HCT116 (cell line): ENCODE measurements at regions not wholly inside any gene's neighbourhood (a gene's known extent, or its start where the extent isn't known, plus 50 kb on each side); places are given as distances from the start of the nearest gene placed in this dataset.

Experiments used
- ATAC-seq: fragments of 200-7000 bp; cut with Tn5 transposase; 2 replicates; pipeline ENCODE4 v1.9.1; 2020; ENCODE audit warnings: mild to moderate bottlenecking, moderate library complexity
- BruUV-seq: library from RNA; stranded (reverse); fragments of 400-500 nt; replicated peaks from 2 replicates; lab custom pipeline; 2021; lab: Mats Ljungman, UMichigan
- CTCF ChIA-PET: fragments of 300-600 bp; sonication (Branson Sonifier 250); formaldehyde crosslinking; loops from one replicate; lab custom pipeline; 2021; ENCODE audit warnings: antibody characterized with exemption; lab: Charles Lee
- POLR2A ChIA-PET: fragments of 300-600, 350-600 bp; sonication (Branson Sonifier 250); formaldehyde crosslinking; loops from one replicate; lab custom pipeline; 2021; ENCODE audit warnings: antibody characterized with exemption; lab: Charles Lee
- RAD21 ChIA-PET, 2 experiments: fragments of 300-600 bp; sonication (Branson Sonifier 250); formaldehyde crosslinking; loops; one replicate each; lab custom pipeline; 2023; ENCODE audit warnings: low total read pairs in 2 of 2; ENCODE audit not compliant: uncharacterized antibody in 2 of 2, unreplicated experiment in 2 of 2, low non-redundant PET in 1 of 2; lab: Charles Lee
- DNase-seq: peaks from one replicate; pipeline ENCODE4 v3.0.0-alpha.2; 2010; ENCODE audit warnings: low read depth, low spot score
- H2AFZ ChIP-seq: fragments of 200-600 bp; shearing (Covaris generic), sonication (generic); 2 replicates; pipeline ENCODE4 v1.6.1; 2017; ENCODE audit warnings: low read depth, mixed run types, mixed read lengths, antibody characterized with exemption, low read length; ENCODE audit not compliant: poor library complexity, severe bottlenecking
- H3K27ac ChIP-seq: 2 replicates; pipeline ENCODE4 v1.5.1; 2012; ENCODE audit warnings: low read depth, low read length
- H3K27me3 ChIP-seq: fragments of 200-600 bp; sonication (generic); 2 replicates; pipeline ENCODE4 v1.6.1; 2016; ENCODE audit warnings: mixed run types, low read length, mixed read lengths; ENCODE audit not compliant: insufficient read depth
- H3K36me3 ChIP-seq, 2 experiments: fragments of 200-500 bp in 1 of 2; fragments of 200-600 bp in 1 of 2; sonication (Bioruptor generic) in 1 of 2; sonication (generic) in 1 of 2; 2 replicates each; pipeline versions ENCODE4 v1.5.1 to v1.6.1; 2014 to 2016; ENCODE audit warnings: low read length in 2 of 2, inconsistent platforms in 1 of 2, mixed read lengths in 1 of 2, mixed run types in 1 of 2; ENCODE audit not compliant: insufficient read depth in 2 of 2, control insufficient read depth in 1 of 2
- H3K4me1 ChIP-seq, 2 experiments: fragments of 200-600 bp in 1 of 2; sonication (generic) in 1 of 2; 2 replicates each; pipeline versions ENCODE4 v1.5.1 to v1.6.1; 2012 to 2017; ENCODE audit warnings: low read length in 2 of 2, inconsistent platforms in 1 of 2, mild to moderate bottlenecking in 1 of 2, mixed read lengths in 1 of 2, mixed run types in 1 of 2, moderate library complexity in 1 of 2; ENCODE audit not compliant: insufficient read depth in 2 of 2, control insufficient read depth in 1 of 2
- H3K4me2 ChIP-seq: fragments of 200-600 bp; sonication (generic); 2 replicates; pipeline ENCODE4 v1.6.1; 2017; ENCODE audit warnings: mixed run types, low read length, mixed read lengths
- H3K4me3 ChIP-seq, 2 experiments: fragments of 200-600 bp in 1 of 2; sonication (generic) in 1 of 2; replicated peaks in 1 of 2; 2 replicates each; pipeline ENCODE4 v1.5.1; 2011 to 2016; ENCODE audit warnings: low read length in 2 of 2, control low read depth in 1 of 2, low read depth in 1 of 2, mild to moderate bottlenecking in 1 of 2, mixed read lengths in 1 of 2, mixed run types in 1 of 2
- H3K79me2 ChIP-seq: fragments of 200-600 bp; sonication (generic); 2 replicates; pipeline ENCODE4 v1.6.1; 2017; ENCODE audit warnings: mild to moderate bottlenecking, mixed run types, low read length, moderate library complexity, mixed read lengths; ENCODE audit not compliant: insufficient read depth
- H3K9ac ChIP-seq: fragments of 200-600 bp; sonication (generic); 2 replicates; pipeline ENCODE4 v1.6.1; 2016; ENCODE audit warnings: low read length, mixed read lengths
- H3K9me2 ChIP-seq: fragments of 200-600 bp; sonication (generic), shearing (Covaris generic); 2 replicates; pipeline ENCODE4 v1.6.1; 2017; ENCODE audit warnings: mixed run types, mild to moderate bottlenecking, moderate library complexity; ENCODE audit not compliant: insufficient read depth
- H3K9me3 ChIP-seq, 2 experiments: fragments of 200-500 bp in 1 of 2; fragments of 200-600 bp in 1 of 2; sonication (Bioruptor generic) in 1 of 2; sonication (generic) in 1 of 2; 2 replicates each; pipeline ENCODE4 v1.6.1; 2014 to 2017; ENCODE audit warnings: low read length in 2 of 2, mixed read lengths in 2 of 2, inconsistent platforms in 1 of 2, low read depth in 1 of 2, mild to moderate bottlenecking in 1 of 2, mixed run types in 1 of 2, moderate library complexity in 1 of 2; ENCODE audit not compliant: control insufficient read depth in 1 of 2, insufficient read depth in 1 of 2
- H4K20me1 ChIP-seq: fragments of 200-600 bp; sonication (generic), shearing (Covaris generic); 2 replicates; pipeline ENCODE4 v1.6.1; 2017; ENCODE audit warnings: mixed run types, mild to moderate bottlenecking, moderate library complexity; ENCODE audit not compliant: insufficient read depth
- CBX3 ChIP-seq: IDR thresholded peaks from 2 replicates; pipeline ENCODE4 v1.6.1; 2012; ENCODE audit warnings: low read depth
- CEBPB ChIP-seq: IDR thresholded peaks from 2 replicates; pipeline ENCODE4 v1.6.1; 2012; ENCODE audit warnings: low read depth
- EGR1 ChIP-seq: IDR thresholded peaks from 2 replicates; pipeline ENCODE4 v1.6.1; 2012; ENCODE audit warnings: low read depth
- EZH2 ChIP-seq: fragments of 200-600 bp; sonication (generic); IDR thresholded peaks from 2 replicates; pipeline ENCODE4 v1.6.1; 2017; ENCODE audit warnings: antibody characterized with exemption, mixed run types
- EZH2phosphoT487 ChIP-seq: fragments of 200-600 bp; IDR thresholded peaks from 2 replicates; pipeline ENCODE4 v1.6.1; 2018; ENCODE audit warnings: antibody characterized with exemption, borderline replicate concordance
- POLR2AphosphoS5 ChIP-seq: IDR thresholded peaks from 2 replicates; pipeline ENCODE4 v1.6.1; 2011; ENCODE audit warnings: mild to moderate bottlenecking, low read depth, low read length, moderate library complexity
- RAD21 ChIP-seq: IDR thresholded peaks from 2 replicates; pipeline ENCODE4 v1.6.1; 2012; ENCODE audit warnings: low read depth, mild to moderate bottlenecking
- SIN3A ChIP-seq: IDR thresholded peaks from 2 replicates; pipeline ENCODE4 v1.6.1; 2012; ENCODE audit warnings: low read depth
- SP1 ChIP-seq: IDR thresholded peaks from 2 replicates; pipeline ENCODE4 v1.6.1; 2012; ENCODE audit warnings: low read depth
- SRF ChIP-seq: IDR thresholded peaks from 2 replicates; pipeline ENCODE4 v1.6.1; 2012; ENCODE audit warnings: low read depth
- TCF7L2 ChIP-seq: IDR thresholded peaks from 2 replicates; pipeline ENCODE4 v1.7.0; 2011; ENCODE audit warnings: borderline replicate concordance, inconsistent platforms; ENCODE audit not compliant: insufficient read depth, insufficient read length; ENCODE audit errors: extremely low read depth
- YY1 ChIP-seq: IDR thresholded peaks from 2 replicates; pipeline ENCODE4 v1.6.1; 2011; ENCODE audit warnings: low read length, low read depth, moderate library complexity, mild to moderate bottlenecking; ENCODE audit not compliant: insufficient replicate concordance; ENCODE audit errors: extremely low read depth
- ZBTB33 ChIP-seq: IDR thresholded peaks from 2 replicates; pipeline ENCODE4 v1.6.1; 2011; ENCODE audit warnings: mild to moderate bottlenecking, low read length, moderate library complexity; ENCODE audit not compliant: insufficient replicate concordance; ENCODE audit errors: extremely low read depth
- ZFX ChIP-seq: fragments of 450-650 bp; IDR thresholded peaks from 2 replicates; pipeline ENCODE4 v1.6.1; 2017
- ZNF274 ChIP-seq: fragments of 200-500 bp; sonication (Bioruptor generic); IDR thresholded peaks from 2 replicates; pipeline ENCODE4 v1.6.1; 2014; ENCODE audit warnings: mild to moderate bottlenecking, low read depth, low read length, inconsistent platforms
- intact Hi-C: fragments of 100-400 bp; cut with micrococcal nuclease; formaldehyde crosslinking; loops from 2 replicates; pipeline ENCODE4 v1.10.0; 2022
- TF ChIP-seq, protein P1 (sequence below): IDR thresholded peaks from 2 replicates; pipeline ENCODE4 v1.6.1; 2012
- TF ChIP-seq, protein P2 (sequence below), 3 experiments: fragments of 200-600 bp in 1 of 3; sonication (generic) in 1 of 3; IDR thresholded peaks in 2 of 3; conservative IDR thresholded peaks in 1 of 3; 2 replicates each; pipeline ENCODE4 v1.5.1; 2012 to 2017; ENCODE audit warnings: low read depth in 2 of 3, low read length in 2 of 3, antibody characterized with exemption in 1 of 3, borderline replicate concordance in 1 of 3, control low read depth in 1 of 3, mild to moderate bottlenecking in 1 of 3, mixed read lengths in 1 of 3, mixed run types in 1 of 3, moderate library complexity in 1 of 3; ENCODE audit not compliant: insufficient read depth in 1 of 3

DNA sequence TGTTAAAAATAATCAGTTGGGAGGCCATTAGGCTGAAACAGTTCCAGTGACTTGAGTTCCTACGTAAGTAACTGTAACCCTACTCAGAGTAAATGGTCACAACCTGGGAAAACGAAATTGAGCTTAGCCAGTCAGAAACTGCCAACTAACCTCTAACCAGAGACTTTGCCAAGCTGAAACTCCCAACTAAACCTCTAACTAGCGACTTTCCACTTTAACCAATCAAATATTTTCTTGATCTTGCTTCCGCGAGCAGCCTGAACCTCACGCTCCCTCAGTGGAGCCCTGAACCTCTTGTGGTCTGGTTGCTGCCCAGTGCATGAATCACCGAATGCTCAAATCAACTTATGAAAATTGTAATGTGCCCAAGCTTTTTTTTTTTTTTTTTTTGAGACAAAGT, 156.2 kb downstream of the MED10 start:
- no peak for ATAC-seq
- BruUV-seq = no TSS peak
- Histone ChIP-seq H3K79me2 (no peaks in the 10 kb centered on the region), H4K20me1 (no peaks in the 10 kb centered on the region), H3K27ac (no peak overlapping the region), H3K27me3 (peaks cover 7% of the 10 kb centered on the region; the same call in 1 of the 2 replicates), H3K9ac (no peak overlapping the region), H3K9me3 (no peaks in the 10 kb centered on the region), H3K4me3 (no peak overlapping the region), H3K4me1 (no peaks in the 10 kb centered on the region), H3K4me2 (no peak overlapping the region), H3K9me2 (no peaks in the 10 kb centered on the region), H2AFZ (no peak overlapping the region), H3K36me3 (no peaks in the 10 kb centered on the region)
- ChIA-PET RAD21 (no interaction called here), POLR2A (no interaction called here), CTCF (no interaction called here)
- no peak for DNase-seq
- TF ChIP-seq ZFX (no peak), ZBTB33 (no peak), CBX3 (no peak), ZNF274 (no peak), RAD21 (no peak), POLR2AphosphoS5 (no peak), YY1 (no peak), EZH2phosphoT487 (no peak), SP1 (no peak), EZH2 (no peak), CEBPB (no peak), SRF (no peak), EGR1 (no peak), TCF7L2 (no peak), SIN3A (no peak)
- TF ChIP-seq, protein P1, sequence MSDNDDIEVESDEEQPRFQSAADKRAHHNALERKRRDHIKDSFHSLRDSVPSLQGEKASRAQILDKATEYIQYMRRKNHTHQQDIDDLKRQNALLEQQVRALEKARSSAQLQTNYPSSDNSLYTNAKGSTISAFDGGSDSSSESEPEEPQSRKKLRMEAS = no peak
- TF ChIP-seq, protein P2, sequence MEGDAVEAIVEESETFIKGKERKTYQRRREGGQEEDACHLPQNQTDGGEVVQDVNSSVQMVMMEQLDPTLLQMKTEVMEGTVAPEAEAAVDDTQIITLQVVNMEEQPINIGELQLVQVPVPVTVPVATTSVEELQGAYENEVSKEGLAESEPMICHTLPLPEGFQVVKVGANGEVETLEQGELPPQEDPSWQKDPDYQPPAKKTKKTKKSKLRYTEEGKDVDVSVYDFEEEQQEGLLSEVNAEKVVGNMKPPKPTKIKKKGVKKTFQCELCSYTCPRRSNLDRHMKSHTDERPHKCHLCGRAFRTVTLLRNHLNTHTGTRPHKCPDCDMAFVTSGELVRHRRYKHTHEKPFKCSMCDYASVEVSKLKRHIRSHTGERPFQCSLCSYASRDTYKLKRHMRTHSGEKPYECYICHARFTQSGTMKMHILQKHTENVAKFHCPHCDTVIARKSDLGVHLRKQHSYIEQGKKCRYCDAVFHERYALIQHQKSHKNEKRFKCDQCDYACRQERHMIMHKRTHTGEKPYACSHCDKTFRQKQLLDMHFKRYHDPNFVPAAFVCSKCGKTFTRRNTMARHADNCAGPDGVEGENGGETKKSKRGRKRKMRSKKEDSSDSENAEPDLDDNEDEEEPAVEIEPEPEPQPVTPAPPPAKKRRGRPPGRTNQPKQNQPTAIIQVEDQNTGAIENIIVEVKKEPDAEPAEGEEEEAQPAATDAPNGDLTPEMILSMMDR (IDR thresholded peaks at IDR 0.05 in 2 of 3, conservative IDR thresholded peaks at IDR 0.05 in 1 of 3; ENCODE audit: borderline replicate concordance in 1 of 3, insufficient read depth in 1 of 3, low read depth in 2 of 3, low read length in 2 of 3) = no peak
- intact Hi-C loops = no loop called here
